SK-N-SH (cell line): ENCODE measurements at regions not wholly inside any gene's neighbourhood (a gene's known extent, or its start where the extent isn't known, plus 50 kb on each side); places are given as distances from the start of the nearest gene placed in this dataset.

ENCODE experiments used
- CTCF ChIA-PET: fragments of 300-600, 350-600 bp; formaldehyde crosslinking; extraction: SDS; loops from one replicate; lab custom pipeline; 2021; lab: Yijun Ruan, JAX
- POLR2A ChIA-PET: fragments of 350-600 bp; sonication (Branson Sonifier 250); formaldehyde crosslinking; extraction: SDS; loops from one replicate; lab custom pipeline; 2020; ENCODE audit warnings: antibody characterized with exemption, inconsistent platforms; lab: Yijun Ruan, JAX
- DNase-seq: peaks from one replicate; pipeline ENCODE4 v3.0.0; 2012
- H2AFZ ChIP-seq: fragments of 200-600 bp; sonication (generic); 2 replicates; pipeline ENCODE4 v1.8.1; 2016; ENCODE audit warnings: antibody characterized with exemption, mild to moderate bottlenecking, low read depth
- H3F3A ChIP-seq: fragments of 200-600 bp; sonication (generic); replicated peaks from 2 replicates; pipeline ENCODE3; 2016; ENCODE audit warnings: antibody characterized with exemption, mild to moderate bottlenecking; ENCODE audit not compliant: insufficient read depth
- H3K27ac ChIP-seq, 2 experiments: fragments of 200-500 bp in 1 of 2; fragments of 200-600 bp in 1 of 2; sonication (Bioruptor generic) in 1 of 2; sonication (generic), shearing (Covaris generic) in 1 of 2; 2 replicates each; pipeline versions ENCODE4 v1.5.1 to v1.6.1; 2014 to 2016; ENCODE audit warnings: low read depth in 2 of 2, inconsistent platforms in 1 of 2, low read length in 1 of 2, mild to moderate bottlenecking in 1 of 2, mixed read lengths in 1 of 2
- H3K27me3 ChIP-seq: fragments of 200-600 bp; sonication (generic), shearing (Covaris generic); 2 replicates; pipeline ENCODE4 v1.6.1; 2016; ENCODE audit warnings: mixed run types; ENCODE audit not compliant: insufficient read depth
- H3K36me3 ChIP-seq, 2 experiments: fragments of 200-500 bp in 1 of 2; fragments of 200-600 bp in 1 of 2; sonication (Bioruptor generic) in 1 of 2; sonication (generic) in 1 of 2; replicated peaks in 1 of 2; 2 replicates each; pipeline versions ENCODE3 to v1.5.1; 2014 to 2016; ENCODE audit warnings: low read length in 1 of 2, mild to moderate bottlenecking in 1 of 2; ENCODE audit not compliant: insufficient read depth in 2 of 2, control insufficient read depth in 1 of 2
- H3K4me1 ChIP-seq, 2 experiments: fragments of 200-500 bp in 1 of 2; fragments of 200-600 bp in 1 of 2; sonication (Bioruptor generic) in 1 of 2; sonication (generic), shearing (Covaris generic) in 1 of 2; 2 replicates each; pipeline versions ENCODE4 v1.5.1 to v1.6.1; 2014 to 2016; ENCODE audit warnings: low read depth in 1 of 2, low read length in 1 of 2, mixed run types in 1 of 2; ENCODE audit not compliant: insufficient read depth in 2 of 2, control insufficient read depth in 1 of 2
- H3K4me2 ChIP-seq: fragments of 200-600 bp; sonication (generic), shearing (Covaris generic); 2 replicates; pipeline ENCODE4 v1.6.1; 2017; ENCODE audit warnings: mixed run types
- H3K4me3 ChIP-seq, 2 experiments: fragments of 200-500 bp in 1 of 2; fragments of 200-600 bp in 1 of 2; sonication (Bioruptor generic) in 1 of 2; sonication (generic), shearing (Covaris generic) in 1 of 2; 2 replicates each; pipeline versions ENCODE4 v1.5.1 to v1.8.1; 2014 to 2016; ENCODE audit warnings: low read depth in 2 of 2, inconsistent platforms in 1 of 2, low read length in 1 of 2, mild to moderate bottlenecking in 1 of 2, mixed read lengths in 1 of 2, moderate library complexity in 1 of 2
- H3K79me2 ChIP-seq: fragments of 200-600 bp; sonication (generic); 2 replicates; pipeline ENCODE4 v1.8.1; 2017; ENCODE audit warnings: mild to moderate bottlenecking; ENCODE audit not compliant: insufficient read depth
- H3K9ac ChIP-seq: fragments of 200-600 bp; sonication (generic); 2 replicates; pipeline ENCODE4 v1.6.1; 2017; ENCODE audit warnings: mixed run types
- H3K9me2 ChIP-seq: fragments of 200-600 bp; sonication (generic); 2 replicates; pipeline ENCODE4 v1.6.1; 2017; ENCODE audit warnings: mixed run types
- H3K9me3 ChIP-seq: fragments of 200-600 bp; sonication (generic); 2 replicates; pipeline ENCODE4 v1.6.1; 2017; ENCODE audit warnings: mixed run types, mild to moderate bottlenecking, moderate library complexity
- H4K20me1 ChIP-seq: fragments of 200-600 bp; sonication (generic); 2 replicates; pipeline ENCODE4 v1.6.1; 2017; ENCODE audit warnings: mild to moderate bottlenecking, mixed run types; ENCODE audit not compliant: insufficient read depth
- CHD2 ChIP-seq: fragments of 150-350 bp; IDR thresholded peaks from 2 replicates; pipeline ENCODE4 v1.6.1; 2018; ENCODE audit warnings: low read length; ENCODE audit not compliant: partially characterized antibody
- EP300 ChIP-seq, 2 experiments: IDR thresholded peaks; 2 replicates each; pipeline versions ENCODE4 v1.4.0 to v1.6.1; 2012; ENCODE audit warnings: borderline replicate concordance in 1 of 2, low read depth in 1 of 2, low read length in 1 of 2
- FOSL2 ChIP-seq: IDR thresholded peaks from 2 replicates; pipeline ENCODE4 v1.4.0; 2012; ENCODE audit warnings: low read depth, mild to moderate bottlenecking, moderate library complexity, borderline replicate concordance
- GABPA ChIP-seq: IDR thresholded peaks from 2 replicates; pipeline ENCODE4 v1.4.0; 2012; ENCODE audit warnings: low read depth, mild to moderate bottlenecking
- GATA2 ChIP-seq: sonication (generic); formaldehyde crosslinking; IDR thresholded peaks from 2 replicates; pipeline ENCODE4 v1.5.0; 2020; ENCODE audit warnings: mild to moderate bottlenecking, missing genetic modification reagents
- JUND ChIP-seq: IDR thresholded peaks from 2 replicates; pipeline ENCODE4 v1.4.0; 2012
- MEF2A ChIP-seq: IDR thresholded peaks from 2 replicates; pipeline ENCODE4 v1.4.0; 2012; ENCODE audit warnings: low read depth, borderline replicate concordance
- MXI1 ChIP-seq: IDR thresholded peaks from 2 replicates; pipeline ENCODE4 v1.6.1; 2012; ENCODE audit warnings: mild to moderate bottlenecking, low read depth, low read length, improper control_type of control experiment
- NFIC ChIP-seq: IDR thresholded peaks from 2 replicates; pipeline ENCODE4 v1.4.0; 2012; ENCODE audit warnings: borderline replicate concordance
- POLR2AphosphoS5 ChIP-seq: IDR thresholded peaks from 2 replicates; pipeline ENCODE4 v1.6.1; 2012; ENCODE audit warnings: low read depth, low read length
- RFX5 ChIP-seq: IDR thresholded peaks from 2 replicates; pipeline ENCODE4 v1.6.1; 2012; ENCODE audit warnings: mild to moderate bottlenecking, improper control_type of control experiment, low read length
- SMC3 ChIP-seq: IDR thresholded peaks from 2 replicates; pipeline ENCODE4 v1.6.1; 2012; ENCODE audit warnings: low read depth, low read length, improper control_type of control experiment
- TAF1 ChIP-seq: IDR thresholded peaks from 2 replicates; pipeline ENCODE4 v1.6.1; 2012; ENCODE audit warnings: low read depth, mild to moderate bottlenecking, low read length, moderate library complexity, borderline replicate concordance
- TCF12 ChIP-seq: IDR thresholded peaks from 2 replicates; pipeline ENCODE4 v1.4.0; 2012
- TEAD4 ChIP-seq: IDR thresholded peaks from 2 replicates; pipeline ENCODE4 v1.4.0; 2012; ENCODE audit warnings: mild to moderate bottlenecking, borderline replicate concordance; ENCODE audit not compliant: insufficient read depth
- WGBS: methylation state at CpG from one replicate; pipeline ENCODE4 v1.1.6; 2017; ENCODE audit warnings: low lambda C conversion rate; 5-methylcytosine and 5-hydroxymethylcytosine counted together
- TF ChIP-seq, protein P1 (sequence below): fragments of 150-350 bp; IDR thresholded peaks from 2 replicates; pipeline ENCODE4 v1.6.1; 2017; ENCODE audit warnings: antibody characterized with exemption, low read length, low read depth, borderline replicate concordance
- TF ChIP-seq, protein P2 (sequence below): fragments of 200-600 bp; sonication (generic); IDR thresholded peaks from 2 replicates; pipeline ENCODE4 v1.6.1; 2017; ENCODE audit warnings: antibody characterized with exemption, mild to moderate bottlenecking, moderate library complexity
- TF ChIP-seq, protein P3 (sequence below): IDR thresholded peaks from 2 replicates; pipeline ENCODE4; 2012
- TF ChIP-seq, protein P4 (sequence below): IDR thresholded peaks from 2 replicates; pipeline ENCODE4 v1.6.1; 2012; ENCODE audit warnings: mild to moderate bottlenecking, low read depth, low read length, moderate library complexity

DNA sequence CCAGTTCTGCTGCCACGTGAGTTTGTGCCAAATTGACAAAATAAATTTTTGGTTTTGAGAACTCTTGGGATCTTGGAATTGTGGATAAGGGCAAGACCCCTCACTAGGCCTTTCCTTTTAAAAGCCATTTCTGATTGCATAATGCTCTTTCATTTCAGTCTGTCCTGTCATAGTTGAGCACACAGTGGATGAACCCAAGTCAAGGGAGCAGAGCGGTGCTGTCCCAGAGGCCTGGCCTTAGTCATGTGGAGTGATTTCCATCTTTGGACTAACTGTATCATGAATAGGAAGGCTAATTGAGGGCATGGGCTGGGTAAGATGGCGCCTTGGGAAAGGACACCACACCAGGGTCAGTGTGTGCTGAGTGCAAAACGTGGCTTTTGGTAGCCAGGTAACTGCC lies 304.0 kb downstream of the UACA start:
- TF ChIP-seq GABPA: no peak
- no peak for TF ChIP-seq EP300 (IDR thresholded peaks at IDR 0.05; ENCODE audit: borderline replicate concordance in 1 of 2, low read depth in 1 of 2, low read length in 1 of 2)
- TF ChIP-seq, protein P1, sequence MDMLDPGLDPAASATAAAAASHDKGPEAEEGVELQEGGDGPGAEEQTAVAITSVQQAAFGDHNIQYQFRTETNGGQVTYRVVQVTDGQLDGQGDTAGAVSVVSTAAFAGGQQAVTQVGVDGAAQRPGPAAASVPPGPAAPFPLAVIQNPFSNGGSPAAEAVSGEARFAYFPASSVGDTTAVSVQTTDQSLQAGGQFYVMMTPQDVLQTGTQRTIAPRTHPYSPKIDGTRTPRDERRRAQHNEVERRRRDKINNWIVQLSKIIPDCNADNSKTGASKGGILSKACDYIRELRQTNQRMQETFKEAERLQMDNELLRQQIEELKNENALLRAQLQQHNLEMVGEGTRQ: no peak
- TF ChIP-seq, protein P2, sequence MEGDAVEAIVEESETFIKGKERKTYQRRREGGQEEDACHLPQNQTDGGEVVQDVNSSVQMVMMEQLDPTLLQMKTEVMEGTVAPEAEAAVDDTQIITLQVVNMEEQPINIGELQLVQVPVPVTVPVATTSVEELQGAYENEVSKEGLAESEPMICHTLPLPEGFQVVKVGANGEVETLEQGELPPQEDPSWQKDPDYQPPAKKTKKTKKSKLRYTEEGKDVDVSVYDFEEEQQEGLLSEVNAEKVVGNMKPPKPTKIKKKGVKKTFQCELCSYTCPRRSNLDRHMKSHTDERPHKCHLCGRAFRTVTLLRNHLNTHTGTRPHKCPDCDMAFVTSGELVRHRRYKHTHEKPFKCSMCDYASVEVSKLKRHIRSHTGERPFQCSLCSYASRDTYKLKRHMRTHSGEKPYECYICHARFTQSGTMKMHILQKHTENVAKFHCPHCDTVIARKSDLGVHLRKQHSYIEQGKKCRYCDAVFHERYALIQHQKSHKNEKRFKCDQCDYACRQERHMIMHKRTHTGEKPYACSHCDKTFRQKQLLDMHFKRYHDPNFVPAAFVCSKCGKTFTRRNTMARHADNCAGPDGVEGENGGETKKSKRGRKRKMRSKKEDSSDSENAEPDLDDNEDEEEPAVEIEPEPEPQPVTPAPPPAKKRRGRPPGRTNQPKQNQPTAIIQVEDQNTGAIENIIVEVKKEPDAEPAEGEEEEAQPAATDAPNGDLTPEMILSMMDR: no peak
- no peak for TF ChIP-seq JUND
- no peak for TF ChIP-seq GATA2 (CRISPR knock-in tag)
- no peak for TF ChIP-seq MXI1
- no peak for TF ChIP-seq RFX5
- TF ChIP-seq TAF1: no peak
- TF ChIP-seq SMC3: no peak
- TF ChIP-seq FOSL2: no peak
- TF ChIP-seq, protein P3, sequence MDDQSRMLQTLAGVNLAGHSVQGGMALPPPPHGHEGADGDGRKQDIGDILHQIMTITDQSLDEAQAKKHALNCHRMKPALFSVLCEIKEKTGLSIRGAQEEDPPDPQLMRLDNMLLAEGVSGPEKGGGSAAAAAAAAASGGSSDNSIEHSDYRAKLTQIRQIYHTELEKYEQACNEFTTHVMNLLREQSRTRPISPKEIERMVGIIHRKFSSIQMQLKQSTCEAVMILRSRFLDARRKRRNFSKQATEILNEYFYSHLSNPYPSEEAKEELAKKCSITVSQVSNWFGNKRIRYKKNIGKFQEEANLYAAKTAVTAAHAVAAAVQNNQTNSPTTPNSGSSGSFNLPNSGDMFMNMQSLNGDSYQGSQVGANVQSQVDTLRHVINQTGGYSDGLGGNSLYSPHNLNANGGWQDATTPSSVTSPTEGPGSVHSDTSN: no peak
- TF ChIP-seq CHD2: no peak
- no peak for TF ChIP-seq TEAD4
- no peak for TF ChIP-seq POLR2AphosphoS5
- no peak for TF ChIP-seq NFIC
- TF ChIP-seq MEF2A: no peak
- TF ChIP-seq, protein P4, sequence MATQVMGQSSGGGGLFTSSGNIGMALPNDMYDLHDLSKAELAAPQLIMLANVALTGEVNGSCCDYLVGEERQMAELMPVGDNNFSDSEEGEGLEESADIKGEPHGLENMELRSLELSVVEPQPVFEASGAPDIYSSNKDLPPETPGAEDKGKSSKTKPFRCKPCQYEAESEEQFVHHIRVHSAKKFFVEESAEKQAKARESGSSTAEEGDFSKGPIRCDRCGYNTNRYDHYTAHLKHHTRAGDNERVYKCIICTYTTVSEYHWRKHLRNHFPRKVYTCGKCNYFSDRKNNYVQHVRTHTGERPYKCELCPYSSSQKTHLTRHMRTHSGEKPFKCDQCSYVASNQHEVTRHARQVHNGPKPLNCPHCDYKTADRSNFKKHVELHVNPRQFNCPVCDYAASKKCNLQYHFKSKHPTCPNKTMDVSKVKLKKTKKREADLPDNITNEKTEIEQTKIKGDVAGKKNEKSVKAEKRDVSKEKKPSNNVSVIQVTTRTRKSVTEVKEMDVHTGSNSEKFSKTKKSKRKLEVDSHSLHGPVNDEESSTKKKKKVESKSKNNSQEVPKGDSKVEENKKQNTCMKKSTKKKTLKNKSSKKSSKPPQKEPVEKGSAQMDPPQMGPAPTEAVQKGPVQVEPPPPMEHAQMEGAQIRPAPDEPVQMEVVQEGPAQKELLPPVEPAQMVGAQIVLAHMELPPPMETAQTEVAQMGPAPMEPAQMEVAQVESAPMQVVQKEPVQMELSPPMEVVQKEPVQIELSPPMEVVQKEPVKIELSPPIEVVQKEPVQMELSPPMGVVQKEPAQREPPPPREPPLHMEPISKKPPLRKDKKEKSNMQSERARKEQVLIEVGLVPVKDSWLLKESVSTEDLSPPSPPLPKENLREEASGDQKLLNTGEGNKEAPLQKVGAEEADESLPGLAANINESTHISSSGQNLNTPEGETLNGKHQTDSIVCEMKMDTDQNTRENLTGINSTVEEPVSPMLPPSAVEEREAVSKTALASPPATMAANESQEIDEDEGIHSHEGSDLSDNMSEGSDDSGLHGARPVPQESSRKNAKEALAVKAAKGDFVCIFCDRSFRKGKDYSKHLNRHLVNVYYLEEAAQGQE: no peak
- no peak for TF ChIP-seq TCF12
- DNase-seq: no peak
- no peak overlapping the region for H3K4me3 ChIP-seq
- WGBS: 88% methylated on average over 4 of the region's 4 CpGs
- no peak overlapping the region for H3K4me2 ChIP-seq
- CTCF ChIA-PET: interaction anchor here (0.6 to 2.1 kb wide), 13 partner anchors 8 to 995 kb away, joined by 3 to 17 read pairs (median 4); no protein-coding TSS in a partner anchor
- POLR2A ChIA-PET: no interaction called here
- H3F3A ChIP-seq: peaks cover 4% of the 10 kb centered on the region
- no peaks in the 10 kb centered on the region for H3K9me2 ChIP-seq
- H3K4me1 ChIP-seq: peaks cover 0 to 27% of the 10 kb centered on the region in 2 experiments; a peak in 2 of 4 replicates
- H2AFZ ChIP-seq: no peak overlapping the region
- H4K20me1 ChIP-seq: no peaks in the 10 kb centered on the region
- H3K9ac ChIP-seq: no peak overlapping the region
- no peaks in the 10 kb centered on the region for H3K36me3 ChIP-seq
- no peaks in the 10 kb centered on the region for H3K79me2 ChIP-seq
- H3K27ac ChIP-seq: no peak overlapping the region
- no peaks in the 10 kb centered on the region for H3K9me3 ChIP-seq
- H3K27me3 ChIP-seq: no peaks in the 10 kb centered on the region
